Activated naive CD4-positive, alpha-beta T cell treated with anti-CD3 and anti-CD28 coated beads, Interleukin-2, amount 10 ng/mL, durations not matched to agents 7 days and 5 days (primary cell): ENCODE measurements at regions not wholly inside any gene's neighbourhood (a gene's known extent, or its start where the extent isn't known, plus 50 kb on each side); places are given as distances from the start of the nearest gene placed in this dataset.

Experiments
- CTCF ChIA-PET: fragments of 350-600 bp; sonication (Branson Sonifier 250); formaldehyde crosslinking; loops from one replicate; lab custom pipeline; 2021; ENCODE audit warnings: antibody characterized with exemption; lab: Charles Lee
- DNase-seq: peaks from one replicate; pipeline ENCODE4 v3.0.0-alpha.2; 2020
- H3K27ac Mint-ChIP-seq: one replicate; pipeline ENCODE4 v1.8.0; 2021; ENCODE audit warnings: mild to moderate bottlenecking, moderate library complexity, mixed read lengths
- H3K27me3 Mint-ChIP-seq: one replicate; pipeline ENCODE4 v1.8.0; 2021; ENCODE audit warnings: mild to moderate bottlenecking, mixed read lengths
- H3K36me3 Mint-ChIP-seq: one replicate; pipeline ENCODE4 v1.8.0; 2021; ENCODE audit warnings: mixed read lengths
- H3K4me1 Mint-ChIP-seq: one replicate; pipeline ENCODE4 v1.8.0; 2021; ENCODE audit warnings: mixed read lengths
- H3K4me3 Mint-ChIP-seq: one replicate; pipeline ENCODE4 v1.8.0; 2021; ENCODE audit warnings: mild to moderate bottlenecking, moderate library complexity, mixed read lengths
- H3K9me3 Mint-ChIP-seq: one replicate; pipeline ENCODE4 v1.8.0; 2021; ENCODE audit warnings: mixed read lengths

- H3K9me3 Mint-ChIP-seq, result no peaks in the 10 kb centered on the region
- no peaks in the 10 kb centered on the region for H3K27me3 Mint-ChIP-seq
- H3K27ac Mint-ChIP-seq, result no peak overlapping the region
- CTCF ChIA-PET, result no interaction called here
- no peak for DNase-seq
- H3K4me3 Mint-ChIP-seq, result no peak overlapping the region
- H3K4me1 Mint-ChIP-seq, result no peaks in the 10 kb centered on the region
- H3K36me3 Mint-ChIP-seq, result no peaks in the 10 kb centered on the region
These were observed 292.3 kb downstream of the AACS start for GRCh38 chr12:125357561-125357960.

- no peaks in the 10 kb centered on the region for H3K27me3 Mint-ChIP-seq
- H3K4me1 Mint-ChIP-seq, result no peaks in the 10 kb centered on the region
- H3K9me3 Mint-ChIP-seq, result no peaks in the 10 kb centered on the region
- no peaks in the 10 kb centered on the region for H3K36me3 Mint-ChIP-seq
- no peak overlapping the region for H3K4me3 Mint-ChIP-seq
- CTCF ChIA-PET, result no interaction called here
- H3K27ac Mint-ChIP-seq, result no peak overlapping the region
- no peak for DNase-seq
These were observed 295.3 kb downstream of the AACS start for GRCh38 chr12:125360540-125360939.

- Mint-ChIP-seq H3K9me3 (no peaks in the 10 kb centered on the region), H3K36me3 (no peaks in the 10 kb centered on the region), H3K27me3 (no peaks in the 10 kb centered on the region), H3K27ac (no peak overlapping the region), H3K4me3 (no peak overlapping the region), H3K4me1 (no peaks in the 10 kb centered on the region)
- CTCF ChIA-PET, result no interaction called here
- no peak for DNase-seq
These were observed 305.8 kb downstream of the AACS start for GRCh38 chr12:125371033-125371432.

GRCh38 chr12:125372085-125372484 is 306.9 kb downstream of the AACS start:
- Mint-ChIP-seq H3K27ac (no peak overlapping the region), H3K4me1 (no peaks in the 10 kb centered on the region), H3K9me3 (no peaks in the 10 kb centered on the region), H3K36me3 (no peaks in the 10 kb centered on the region), H3K27me3 (peaks cover 2% of the 10 kb centered on the region), H3K4me3 (no peak overlapping the region)
- CTCF ChIA-PET, result no interaction called here
- no peak for DNase-seq

- H3K27me3 Mint-ChIP-seq, result peaks cover 5% of the 10 kb centered on the region
- H3K4me3 Mint-ChIP-seq, result no peak overlapping the region
These were observed 308.1 kb downstream of the AACS start for GRCh38 chr12:125373375-125373774.

GRCh38 chr12:125376422-125376821 is 311.2 kb downstream of the AACS start:
- peaks cover 5% of the 10 kb centered on the region for H3K27me3 Mint-ChIP-seq

More at GRCh38 chr12:125373375-125373774, 308.1 kb downstream of the AACS start:
- Mint-ChIP-seq H3K4me1 (no peaks in the 10 kb centered on the region), H3K27ac (no peak overlapping the region), H3K36me3 (no peaks in the 10 kb centered on the region), H3K9me3 (no peaks in the 10 kb centered on the region)
- DNase-seq, result no peak
- CTCF ChIA-PET, result no interaction called here

GRCh38 chr12:125377093-125377492 is 311.9 kb downstream of the AACS start:
- Mint-ChIP-seq H3K4me3 (no peak overlapping the region), H3K27ac (no peak overlapping the region), H3K4me1 (no peaks in the 10 kb centered on the region), H3K36me3 (no peaks in the 10 kb centered on the region), H3K9me3 (no peaks in the 10 kb centered on the region), H3K27me3 (peaks cover 5% of the 10 kb centered on the region)
- CTCF ChIA-PET, result no interaction called here
- no peak for DNase-seq

More at GRCh38 chr12:125376422-125376821, 311.2 kb downstream of the AACS start:
- no peaks in the 10 kb centered on the region for H3K4me1 Mint-ChIP-seq
- CTCF ChIA-PET, result no interaction called here
- H3K4me3 Mint-ChIP-seq, result no peak overlapping the region
- DNase-seq, result no peak
- H3K9me3 Mint-ChIP-seq, result no peaks in the 10 kb centered on the region
- H3K36me3 Mint-ChIP-seq, result no peaks in the 10 kb centered on the region
- H3K27ac Mint-ChIP-seq, result no peak overlapping the region

- Mint-ChIP-seq H3K27me3 (peaks cover 5% of the 10 kb centered on the region), H3K4me3 (no peak overlapping the region), H3K36me3 (no peaks in the 10 kb centered on the region), H3K4me1 (no peaks in the 10 kb centered on the region), H3K27ac (no peak overlapping the region), H3K9me3 (no peaks in the 10 kb centered on the region)
- DNase-seq, result no peak
- CTCF ChIA-PET, result no interaction called here
These were observed 316.1 kb downstream of the AACS start for GRCh38 chr12:125381373-125381772.

GRCh38 chr12:125382926-125383325 is 317.7 kb downstream of the AACS start:
- H3K4me3 Mint-ChIP-seq, result no peak overlapping the region
- H3K27ac Mint-ChIP-seq, result no peak overlapping the region
- H3K36me3 Mint-ChIP-seq, result no peaks in the 10 kb centered on the region
- CTCF ChIA-PET, result no interaction called here
- no peak for DNase-seq
- H3K4me1 Mint-ChIP-seq, result no peaks in the 10 kb centered on the region
- H3K9me3 Mint-ChIP-seq, result no peaks in the 10 kb centered on the region
- H3K27me3 Mint-ChIP-seq, result no peaks in the 10 kb centered on the region

- H3K4me3 Mint-ChIP-seq, result no peak overlapping the region
- H3K4me1 Mint-ChIP-seq, result no peaks in the 10 kb centered on the region
- no peaks in the 10 kb centered on the region for H3K27me3 Mint-ChIP-seq
- no peaks in the 10 kb centered on the region for H3K36me3 Mint-ChIP-seq
- CTCF ChIA-PET, result no interaction called here
- DNase-seq, result no peak
- no peak overlapping the region for H3K27ac Mint-ChIP-seq
- no peaks in the 10 kb centered on the region for H3K9me3 Mint-ChIP-seq
These were observed 321.4 kb downstream of the AACS start for GRCh38 chr12:125386652-125387051.

GRCh38 chr12:125387206-125387605 is 322.0 kb downstream of the AACS start:
- no peak overlapping the region for H3K4me3 Mint-ChIP-seq
- H3K4me1 Mint-ChIP-seq, result no peaks in the 10 kb centered on the region
- CTCF ChIA-PET, result no interaction called here
- H3K27ac Mint-ChIP-seq, result no peak overlapping the region
- no peaks in the 10 kb centered on the region for H3K36me3 Mint-ChIP-seq
- no peaks in the 10 kb centered on the region for H3K27me3 Mint-ChIP-seq
- H3K9me3 Mint-ChIP-seq, result no peaks in the 10 kb centered on the region
- DNase-seq, result no peak

GRCh38 chr12:125389061-125389697 is 323.9 kb downstream of the AACS start:
- Mint-ChIP-seq H3K27ac (no peak overlapping the region), H3K36me3 (no peaks in the 10 kb centered on the region), H3K4me3 (no peak overlapping the region), H3K27me3 (no peaks in the 10 kb centered on the region), H3K9me3 (no peaks in the 10 kb centered on the region), H3K4me1 (no peaks in the 10 kb centered on the region)
- CTCF ChIA-PET, result interaction anchor here (1.7 kb wide), 1 partner anchor 14 kb away, joined by 7 read pairs; no protein-coding TSS in a partner anchor
- DNase-seq, result no peak

- CTCF ChIA-PET, result no interaction called here
- Mint-ChIP-seq H3K27ac (no peak overlapping the region), H3K4me3 (no peak overlapping the region), H3K36me3 (no peaks in the 10 kb centered on the region), H3K9me3 (no peaks in the 10 kb centered on the region), H3K4me1 (no peaks in the 10 kb centered on the region), H3K27me3 (no peaks in the 10 kb centered on the region)
- DNase-seq, result no peak
These were observed 328.3 kb downstream of the AACS start for GRCh38 chr12:125393569-125393968.

GRCh38 chr12:125395583-125396215 is 330.5 kb downstream of the AACS start:
- H3K4me1 Mint-ChIP-seq, result no peaks in the 10 kb centered on the region
- H3K9me3 Mint-ChIP-seq, result no peaks in the 10 kb centered on the region
- no peak overlapping the region for H3K27ac Mint-ChIP-seq
- H3K4me3 Mint-ChIP-seq, result no peak overlapping the region
- no peaks in the 10 kb centered on the region for H3K36me3 Mint-ChIP-seq
- CTCF ChIA-PET, result no interaction called here
- H3K27me3 Mint-ChIP-seq, result no peaks in the 10 kb centered on the region
- no peak for DNase-seq

- H3K27ac Mint-ChIP-seq, result no peak overlapping the region
- peaks cover 3% of the 10 kb centered on the region for H3K27me3 Mint-ChIP-seq
- no peaks in the 10 kb centered on the region for H3K9me3 Mint-ChIP-seq
- H3K4me1 Mint-ChIP-seq, result no peaks in the 10 kb centered on the region
- CTCF ChIA-PET, result interaction anchor here (1.2 to 2.1 kb wide), 3 partner anchors 69 to 216 kb away, joined by 4 to 14 read pairs (median 4); no protein-coding TSS in a partner anchor
- no peaks in the 10 kb centered on the region for H3K36me3 Mint-ChIP-seq
- no peak overlapping the region for H3K4me3 Mint-ChIP-seq
- no peak for DNase-seq
These were observed 334.3 kb downstream of the AACS start for GRCh38 chr12:125399489-125399888.
